ENCODE measurements at regions not wholly inside any gene's neighbourhood (a gene's known extent, or its start where the extent isn't known, plus 50 kb on each side); places are given as distances from the start of the nearest gene placed in this dataset.
"Not testable (repeated sequence)": the region's sequence is repeated elsewhere in the genome, so short reads cannot be mapped to it uniquely, and the experiment has no call there.

DNA sequence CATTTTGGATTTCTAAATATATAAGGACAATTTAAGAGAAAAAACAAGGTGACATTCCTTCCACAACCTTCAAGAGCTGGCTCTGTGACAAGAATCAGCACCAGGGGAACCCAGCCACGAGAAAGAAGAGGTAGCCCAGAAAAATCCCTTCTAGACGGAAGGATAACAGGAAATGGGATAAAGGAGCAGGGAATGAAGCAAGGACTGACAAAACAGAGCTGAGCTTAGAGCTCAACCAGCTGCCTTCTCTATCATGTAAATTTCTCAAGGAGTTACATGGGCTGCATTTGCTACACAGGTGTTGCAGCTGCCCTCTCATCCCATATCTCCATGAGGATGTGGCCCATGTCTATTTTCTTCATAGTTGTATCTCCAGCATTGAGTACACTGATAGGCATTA, 154.2 kb upstream of the PRDX4 start:
- ATAC-seq (ENCODE audit: insufficient read depth, low FRiP score) (no peak), DNase-seq (no peak)
- TF ChIP-seq, protein P1, sequence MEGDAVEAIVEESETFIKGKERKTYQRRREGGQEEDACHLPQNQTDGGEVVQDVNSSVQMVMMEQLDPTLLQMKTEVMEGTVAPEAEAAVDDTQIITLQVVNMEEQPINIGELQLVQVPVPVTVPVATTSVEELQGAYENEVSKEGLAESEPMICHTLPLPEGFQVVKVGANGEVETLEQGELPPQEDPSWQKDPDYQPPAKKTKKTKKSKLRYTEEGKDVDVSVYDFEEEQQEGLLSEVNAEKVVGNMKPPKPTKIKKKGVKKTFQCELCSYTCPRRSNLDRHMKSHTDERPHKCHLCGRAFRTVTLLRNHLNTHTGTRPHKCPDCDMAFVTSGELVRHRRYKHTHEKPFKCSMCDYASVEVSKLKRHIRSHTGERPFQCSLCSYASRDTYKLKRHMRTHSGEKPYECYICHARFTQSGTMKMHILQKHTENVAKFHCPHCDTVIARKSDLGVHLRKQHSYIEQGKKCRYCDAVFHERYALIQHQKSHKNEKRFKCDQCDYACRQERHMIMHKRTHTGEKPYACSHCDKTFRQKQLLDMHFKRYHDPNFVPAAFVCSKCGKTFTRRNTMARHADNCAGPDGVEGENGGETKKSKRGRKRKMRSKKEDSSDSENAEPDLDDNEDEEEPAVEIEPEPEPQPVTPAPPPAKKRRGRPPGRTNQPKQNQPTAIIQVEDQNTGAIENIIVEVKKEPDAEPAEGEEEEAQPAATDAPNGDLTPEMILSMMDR (IDR thresholded peaks at IDR 0.05; ENCODE audit: control extremely low read depth, extremely low read depth): no peak

DNA sequence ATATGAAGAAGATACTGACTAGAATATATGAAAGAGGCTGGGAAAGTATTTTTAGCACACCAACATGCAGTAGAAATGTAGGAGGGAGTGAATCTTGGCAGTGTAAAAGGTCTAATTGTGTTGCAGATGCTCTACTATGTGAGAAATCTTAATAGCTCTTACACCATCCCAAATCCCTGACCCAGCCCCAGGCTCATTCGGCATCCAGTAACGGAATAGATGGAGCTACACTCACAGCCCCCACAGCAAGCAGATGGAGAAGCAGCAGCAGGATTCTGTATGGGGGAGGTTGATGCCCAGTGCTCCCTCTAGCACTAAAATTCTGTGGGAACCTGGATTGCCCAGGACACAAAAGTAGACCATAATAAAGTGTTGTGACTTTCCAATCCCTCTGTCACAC, 153.2 kb upstream of the PRDX4 start:
- ATAC-seq (ENCODE audit: insufficient read depth, low FRiP score) (no peak), DNase-seq (no peak)
- H3K27me3 ChIP-seq (ENCODE audit: control insufficient read depth in 3 of 3, insufficient read depth in 3 of 3, low read length in 2 of 3): peaks cover 0 to 3% (median 0%) of the 10 kb centered on the region in 3 donors
- no peaks in the 10 kb centered on the region for H3K36me3 ChIP-seq (ENCODE audit: control insufficient read depth in 4 of 4, insufficient read depth in 4 of 4, low read length in 4 of 4)
- no peak overlapping the region for H3K27ac ChIP-seq (ENCODE audit: low read depth in 1 of 2, low read length in 1 of 2)
- WGBS, 2 donors: 91 to 95% methylated on average over 2 of the region's 2 CpGs
- H3K9ac ChIP-seq (ENCODE audit: insufficient read depth in 1 of 2, low read length in 2 of 2): no peak overlapping the region
- TF ChIP-seq, protein P1 (IDR thresholded peaks at IDR 0.05; ENCODE audit: control extremely low read depth, extremely low read depth): no peak
- H3K4me3 ChIP-seq: no peak overlapping the region
- no peaks in the 10 kb centered on the region for H3K4me1 ChIP-seq (ENCODE audit: control insufficient read depth in 5 of 5, insufficient read depth in 5 of 5, low read length in 5 of 5)
- peaks cover 0 to 6% (median 0%) of the 10 kb centered on the region in 4 donors for H3K9me3 ChIP-seq (ENCODE audit: control insufficient read depth in 4 of 4, insufficient read depth in 3 of 4, low read length in 3 of 4)

More for the DNA sequence above, 154.2 kb upstream of the PRDX4 start:
- H3K27me3 ChIP-seq (ENCODE audit: control insufficient read depth in 3 of 3, insufficient read depth in 3 of 3, low read length in 2 of 3): peaks cover 0 to 3% (median 0%) of the 10 kb centered on the region in 3 donors
- H3K4me3 ChIP-seq: no peak overlapping the region
- H3K9me3 ChIP-seq (ENCODE audit: control insufficient read depth in 4 of 4, insufficient read depth in 3 of 4, low read length in 3 of 4): peaks cover 0 to 6% (median 0%) of the 10 kb centered on the region in 4 donors
- no peak overlapping the region for H3K27ac ChIP-seq (ENCODE audit: low read depth in 1 of 2, low read length in 1 of 2)
- WGBS, 2 donors: 31 to 69% methylated on average over 2 of the region's 2 CpGs
- H3K4me1 ChIP-seq (ENCODE audit: control insufficient read depth in 5 of 5, insufficient read depth in 5 of 5, low read length in 5 of 5): no peaks in the 10 kb centered on the region
- H3K36me3 ChIP-seq (ENCODE audit: control insufficient read depth in 4 of 4, insufficient read depth in 4 of 4, low read length in 4 of 4): no peaks in the 10 kb centered on the region
- no peak overlapping the region for H3K9ac ChIP-seq (ENCODE audit: insufficient read depth in 1 of 2, low read length in 2 of 2)

DNA sequence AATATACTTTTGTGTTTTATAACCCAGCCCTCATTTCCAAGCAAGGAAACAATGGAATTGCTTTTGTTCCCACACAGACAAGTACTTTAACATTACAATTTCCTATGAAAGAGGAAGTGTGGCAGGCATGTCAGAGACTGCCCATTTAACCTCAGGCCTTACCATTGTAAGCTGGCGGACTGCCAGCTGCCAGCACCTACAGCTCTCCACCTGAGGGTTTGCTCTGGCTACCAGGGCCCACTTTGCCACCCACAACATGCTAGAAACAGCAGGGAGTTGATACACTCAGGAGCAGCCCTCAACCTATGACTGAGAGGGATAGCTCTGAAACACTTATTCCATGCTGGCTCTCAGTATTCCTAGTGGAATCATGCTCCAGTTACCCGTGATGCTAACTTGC, 152.3 kb upstream of the PRDX4 start:
- H3K27ac ChIP-seq (ENCODE audit: low read depth in 1 of 2, low read length in 1 of 2): no peak overlapping the region

DNA sequence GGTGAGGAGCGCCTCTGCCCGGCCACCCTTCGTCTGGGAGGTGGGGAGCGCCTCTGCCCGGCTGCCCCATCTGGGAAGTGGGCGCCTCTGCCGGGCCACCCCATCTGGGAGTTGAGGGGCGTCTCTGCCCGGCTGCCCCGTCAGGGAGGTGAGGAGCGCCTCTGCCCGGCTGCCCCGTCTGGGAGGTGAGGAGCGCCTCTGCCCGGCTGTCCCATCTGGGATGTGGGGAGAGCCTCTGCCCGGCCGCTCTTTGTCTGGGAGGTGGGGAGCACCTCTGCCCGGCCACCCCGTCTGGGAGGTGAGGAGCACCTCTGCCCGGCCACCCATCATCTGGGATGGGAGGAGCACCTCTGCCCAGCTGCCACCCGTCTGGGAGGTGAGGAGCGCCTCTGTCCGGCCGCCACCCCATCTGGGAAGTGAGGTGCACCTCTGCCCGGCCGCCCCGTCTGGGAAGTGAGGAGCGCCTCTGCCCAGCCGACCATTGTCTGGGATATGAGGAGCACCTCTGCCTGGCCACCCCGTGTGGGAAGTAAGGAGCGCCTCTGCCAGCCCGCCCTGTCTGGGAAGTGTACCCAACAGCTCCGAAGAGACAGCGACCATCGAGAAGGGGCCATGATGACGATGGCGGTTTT, 144.2 kb upstream of the PRDX4 start:
- not testable (repeated sequence) for ATAC-seq (ENCODE audit: insufficient read depth, low FRiP score); H3K4me1 ChIP-seq (ENCODE audit: control insufficient read depth in 5 of 5, insufficient read depth in 5 of 5, low read length in 5 of 5); H3K9me3 ChIP-seq (ENCODE audit: control insufficient read depth in 4 of 4, insufficient read depth in 3 of 4, low read length in 3 of 4); H3K36me3 ChIP-seq (ENCODE audit: control insufficient read depth in 4 of 4, insufficient read depth in 4 of 4, low read length in 4 of 4); H3K27me3 ChIP-seq (ENCODE audit: control insufficient read depth in 3 of 3, insufficient read depth in 3 of 3, low read length in 2 of 3); H3K4me3 ChIP-seq; H3K9ac ChIP-seq (ENCODE audit: insufficient read depth in 1 of 2, low read length in 2 of 2); H3K27ac ChIP-seq (ENCODE audit: low read depth in 1 of 2, low read length in 1 of 2); DNase-seq
- 94 to 96% methylated on average over 17 to 37 of the region's 37 CpGs for WGBS, 2 donors

More for the DNA sequence above, 152.3 kb upstream of the PRDX4 start:
- no peaks in the 10 kb centered on the region for H3K36me3 ChIP-seq (ENCODE audit: control insufficient read depth in 4 of 4, insufficient read depth in 4 of 4, low read length in 4 of 4)
- H3K4me1 ChIP-seq (ENCODE audit: control insufficient read depth in 5 of 5, insufficient read depth in 5 of 5, low read length in 5 of 5): no peaks in the 10 kb centered on the region
- H3K27me3 ChIP-seq (ENCODE audit: control insufficient read depth in 3 of 3, insufficient read depth in 3 of 3, low read length in 2 of 3): peaks cover 0 to 3% (median 0%) of the 10 kb centered on the region in 3 donors
- TF ChIP-seq, protein P1 (IDR thresholded peaks at IDR 0.05; ENCODE audit: control extremely low read depth, extremely low read depth): no peak
- 42 to 48% methylated on average over 2 of the region's 2 CpGs for WGBS, 2 donors
- no peak for DNase-seq
- H3K9me3 ChIP-seq (ENCODE audit: control insufficient read depth in 4 of 4, insufficient read depth in 3 of 4, low read length in 3 of 4): no peaks in the 10 kb centered on the region
- ATAC-seq (ENCODE audit: insufficient read depth, low FRiP score): no peak
- no peak overlapping the region for H3K4me3 ChIP-seq
- no peak overlapping the region for H3K9ac ChIP-seq (ENCODE audit: insufficient read depth in 1 of 2, low read length in 2 of 2)
